NCI-H2029 treated with DMSO at 0.1 percent for 48 hours (cell line): ENCODE measurements at regions not wholly inside any gene's neighbourhood (a gene's known extent, or its start where the extent isn't known, plus 50 kb on each side); places are given as distances from the start of the nearest gene placed in this dataset.
"Not testable (repeated sequence)": the region's sequence is repeated elsewhere in the genome, so short reads cannot be mapped to it uniquely, and the experiment has no call there.

Experiments used
- DNase-seq: peaks from one replicate; lab custom pipeline; 2025; lab: John Stamatoyannopoulos, UW

- no peak for DNase-seq
These were observed 155.2 kb upstream of the ZC3H12C start for GRCh38 chr11:109937968-109938367.

GRCh38 chr11:109939166-109939810 lies 153.9 kb upstream of the ZC3H12C start:
- DNase-seq: peak; percentile 67

GRCh38 chr11:109940816-109941215 lies 152.4 kb upstream of the ZC3H12C start:
- no peak for DNase-seq

GRCh38 chr11:109945626-109946321 lies 147.4 kb upstream of the ZC3H12C start:
- DNase-seq: no peak

GRCh38 chr11:109946322-109946846 lies 146.8 kb upstream of the ZC3H12C start:
- DNase-seq: peak; percentile 59

GRCh38 chr11:109954534-109954933 lies 138.7 kb upstream of the ZC3H12C start:
- DNase-seq: no peak

GRCh38 chr11:109956124-109956793 lies 136.9 kb upstream of the ZC3H12C start:
- DNase-seq: no peak

GRCh38 chr11:109957000-109957399 lies 136.2 kb upstream of the ZC3H12C start:
- no peak for DNase-seq

GRCh38 chr11:109957601-109958000 lies 135.6 kb upstream of the ZC3H12C start:
- DNase-seq: no peak

- DNase-seq: no peak
These were observed 134.9 kb upstream of the ZC3H12C start for GRCh38 chr11:109958131-109958820.

- DNase-seq: no peak
These were observed 134.4 kb upstream of the ZC3H12C start for GRCh38 chr11:109958821-109959166.

- no peak for DNase-seq
These were observed 132.4 kb upstream of the ZC3H12C start for GRCh38 chr11:109960831-109961230.

GRCh38 chr11:109961261-109961660 lies 131.9 kb upstream of the ZC3H12C start:
- no peak for DNase-seq

GRCh38 chr11:109963101-109963500 lies 130.1 kb upstream of the ZC3H12C start:
- DNase-seq: no peak

GRCh38 chr11:109964487-109964886 lies 128.7 kb upstream of the ZC3H12C start:
- DNase-seq: no peak

GRCh38 chr11:109965445-109965844 lies 127.7 kb upstream of the ZC3H12C start:
- not testable (repeated sequence) for DNase-seq

GRCh38 chr11:109965926-109966325 lies 127.3 kb upstream of the ZC3H12C start:
- not testable (repeated sequence) for DNase-seq

- DNase-seq: not testable (repeated sequence)
These were observed 126.1 kb upstream of the ZC3H12C start for GRCh38 chr11:109967136-109967535.

GRCh38 chr11:109968299-109968698 lies 124.9 kb upstream of the ZC3H12C start:
- no peak for DNase-seq

- no peak for DNase-seq
These were observed 124.4 kb upstream of the ZC3H12C start for GRCh38 chr11:109968781-109969180.

GRCh38 chr11:109970516-109971183 lies 122.5 kb upstream of the ZC3H12C start:
- no peak for DNase-seq

- DNase-seq: no peak
These were observed 122.0 kb upstream of the ZC3H12C start for GRCh38 chr11:109971184-109971523.
